Astrocyte of the spinal cord (primary cell): ENCODE measurements at regions not wholly inside any gene's neighbourhood (a gene's known extent, or its start where the extent isn't known, plus 50 kb on each side); places are given as distances from the start of the nearest gene placed in this dataset.

Source experiments
- DNase-seq: peaks from one replicate; pipeline ENCODE4 v3.0.0; 2011; ENCODE audit warnings: low read depth, low spot score
- H3K4me3 ChIP-seq: 2 replicates; pipeline ENCODE4 v1.5.1; 2011; ENCODE audit warnings: low read depth, mild to moderate bottlenecking, low read length, moderate library complexity
- CTCF ChIP-seq: IDR thresholded peaks from 2 replicates; pipeline ENCODE4 v1.5.1; 2012; ENCODE audit warnings: low read depth, mild to moderate bottlenecking, low read length, inconsistent platforms
- in situ Hi-C: cut with HindIII; loops from 2 replicates; pipeline ENCODE4 v1.10.0; 2017; ENCODE audit warnings: low sequenced_read_pairs

DNA sequence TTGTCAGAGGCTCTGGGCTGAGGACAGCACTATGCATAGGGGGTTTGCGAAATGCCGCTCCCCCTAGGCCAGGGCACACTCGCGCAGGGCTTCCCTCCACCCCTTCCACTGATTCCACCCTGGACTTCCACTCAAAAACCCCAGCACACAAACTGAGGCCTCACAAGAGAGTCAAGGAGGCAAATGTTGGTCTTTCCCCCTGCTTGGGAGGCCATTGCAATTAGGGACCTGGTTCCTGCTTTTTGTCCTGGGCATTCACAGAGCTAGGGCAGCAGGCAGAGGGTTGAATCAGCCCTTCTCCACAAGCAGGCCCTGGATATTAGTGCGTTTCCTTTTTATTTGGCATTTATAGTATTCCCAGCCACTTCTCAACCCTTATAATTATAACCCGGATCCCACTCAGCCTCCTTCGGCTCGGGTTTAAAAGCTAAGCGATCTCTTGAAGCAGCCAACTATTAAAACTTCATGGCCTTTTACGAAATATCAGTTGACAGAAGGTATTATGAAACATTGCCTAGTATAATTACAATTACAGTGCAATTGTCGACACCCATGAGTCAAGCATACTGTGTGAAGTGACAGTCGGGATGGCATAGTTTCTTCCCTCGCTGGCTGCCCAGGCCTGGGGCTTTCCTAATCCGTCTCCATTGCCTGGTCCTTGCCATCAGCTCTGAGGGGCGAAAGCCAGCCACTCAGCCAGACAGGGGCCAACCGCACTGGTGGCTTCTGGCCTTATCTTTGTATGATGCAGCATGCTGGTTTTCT lies 285.5 kb upstream of the MAP3K1 start:
- TF ChIP-seq CTCF = no peak
- H3K4me3 ChIP-seq = no peak overlapping the region
- no peak for DNase-seq
- in situ Hi-C loops = no loop called here

GRCh38 chr5:56527174-56527573 lies 288.2 kb upstream of the MAP3K1 start:
- in situ Hi-C loops = no loop called here
- no peak for DNase-seq
- H3K4me3 ChIP-seq = no peak overlapping the region
- TF ChIP-seq CTCF = no peak

- H3K4me3 ChIP-seq = no peak overlapping the region
- TF ChIP-seq CTCF = no peak
- peak; percentile 58 for DNase-seq
- in situ Hi-C loops = no loop called here
Measured at GRCh38 chr5:56525113-56525512, 290.2 kb upstream of the MAP3K1 start.

GRCh38 chr5:56523790-56524575 lies 290.9 kb upstream of the ANKRD55 start:
- H3K4me3 ChIP-seq = no peak overlapping the region
- peak; percentile 29 for DNase-seq
- in situ Hi-C loops = no loop called here
- no peak for TF ChIP-seq CTCF

DNA sequence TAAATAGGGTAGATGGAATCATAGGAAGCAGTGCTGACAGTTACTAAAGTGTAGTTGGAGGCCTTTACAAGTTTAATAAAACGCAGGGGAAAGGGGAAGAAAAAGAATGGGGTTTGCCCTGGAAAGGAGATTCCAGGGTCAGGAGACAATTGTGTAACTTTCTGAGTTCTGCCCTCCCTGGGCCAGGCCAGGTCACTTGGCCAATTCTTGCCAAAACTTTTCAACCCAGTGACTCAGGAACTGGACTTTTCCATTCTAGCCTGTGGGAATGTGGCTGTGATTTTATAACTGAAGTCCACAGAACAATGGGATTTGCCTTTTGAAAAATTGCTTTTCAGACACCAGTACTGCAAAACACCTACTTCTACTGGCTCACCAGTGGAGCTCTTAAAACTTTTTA lies 289.8 kb upstream of the ANKRD55 start:
- DNase-seq = no peak
- TF ChIP-seq CTCF = no peak
- H3K4me3 ChIP-seq = no peak overlapping the region
- in situ Hi-C loops = no loop called here

GRCh38 chr5:56522169-56522568 lies 289.0 kb upstream of the ANKRD55 start:
- DNase-seq = no peak
- no peak for TF ChIP-seq CTCF
- no peak overlapping the region for H3K4me3 ChIP-seq
- in situ Hi-C loops = no loop called here
